ENCODE measurements at regions not wholly inside any gene's neighbourhood (a gene's known extent, or its start where the extent isn't known, plus 50 kb on each side); places are given as distances from the start of the nearest gene placed in this dataset.
"Not testable (repeated sequence)": the region's sequence is repeated elsewhere in the genome, so short reads cannot be mapped to it uniquely, and the experiment has no call there.

- Mint-ChIP-seq H3K4me3 (no peak overlapping the region), H3K27ac (no peak overlapping the region), H3K4me1 (no peaks in the 10 kb centered on the region), H3K36me3 (peaks cover 5% of the 10 kb centered on the region), H3K27me3 (ENCODE audit: low read depth in 2 of 2) (no peaks in the 10 kb centered on the region), H3K9me3 (peaks cover 17 to 30% of the 10 kb centered on the region in 2 donors)
- intact Hi-C loops (cut with micrococcal nuclease) = no loop called here
- Histone ChIP-seq H3K4me3 (ENCODE audit: low read length) (no peak overlapping the region), H3K4me1 (ENCODE audit: control insufficient read depth, insufficient read depth, low read length) (no peaks in the 10 kb centered on the region), H3K36me3 (ENCODE audit: control insufficient read depth, insufficient read depth, low read length) (no peaks in the 10 kb centered on the region), H3K27ac (ENCODE audit: low read length) (no peak overlapping the region), H3K27me3 (ENCODE audit: control insufficient read depth, insufficient read depth, low read length) (no peaks in the 10 kb centered on the region), H3K9me3 (ENCODE audit: control insufficient read depth, insufficient read depth, low read length) (no peaks in the 10 kb centered on the region)
- no peak for DNase-seq
- WGBS (ENCODE audit: insufficient coverage) = 88% methylated on average over 7 of the region's 7 CpGs
- ATAC-seq = no peak
- TF ChIP-seq, protein P1, sequence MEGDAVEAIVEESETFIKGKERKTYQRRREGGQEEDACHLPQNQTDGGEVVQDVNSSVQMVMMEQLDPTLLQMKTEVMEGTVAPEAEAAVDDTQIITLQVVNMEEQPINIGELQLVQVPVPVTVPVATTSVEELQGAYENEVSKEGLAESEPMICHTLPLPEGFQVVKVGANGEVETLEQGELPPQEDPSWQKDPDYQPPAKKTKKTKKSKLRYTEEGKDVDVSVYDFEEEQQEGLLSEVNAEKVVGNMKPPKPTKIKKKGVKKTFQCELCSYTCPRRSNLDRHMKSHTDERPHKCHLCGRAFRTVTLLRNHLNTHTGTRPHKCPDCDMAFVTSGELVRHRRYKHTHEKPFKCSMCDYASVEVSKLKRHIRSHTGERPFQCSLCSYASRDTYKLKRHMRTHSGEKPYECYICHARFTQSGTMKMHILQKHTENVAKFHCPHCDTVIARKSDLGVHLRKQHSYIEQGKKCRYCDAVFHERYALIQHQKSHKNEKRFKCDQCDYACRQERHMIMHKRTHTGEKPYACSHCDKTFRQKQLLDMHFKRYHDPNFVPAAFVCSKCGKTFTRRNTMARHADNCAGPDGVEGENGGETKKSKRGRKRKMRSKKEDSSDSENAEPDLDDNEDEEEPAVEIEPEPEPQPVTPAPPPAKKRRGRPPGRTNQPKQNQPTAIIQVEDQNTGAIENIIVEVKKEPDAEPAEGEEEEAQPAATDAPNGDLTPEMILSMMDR (IDR thresholded peaks at IDR 0.05) = no peak
Observed at GRCh38 chr10:37067576-37067975, 57.8 kb upstream of the ANKRD30A start.

GRCh38 chr10:37062296-37062695 is 63.1 kb upstream of the ANKRD30A start:
- H3K4me1 Mint-ChIP-seq; H3K27ac ChIP-seq (ENCODE audit: low read length); H3K27me3 ChIP-seq (ENCODE audit: control insufficient read depth, insufficient read depth, low read length); intact Hi-C loops (cut with micrococcal nuclease); H3K4me3 Mint-ChIP-seq; H3K27me3 Mint-ChIP-seq (ENCODE audit: low read depth in 2 of 2); H3K4me3 ChIP-seq (ENCODE audit: low read length); H3K36me3 ChIP-seq (ENCODE audit: control insufficient read depth, insufficient read depth, low read length); ATAC-seq; H3K36me3 Mint-ChIP-seq; H3K27ac Mint-ChIP-seq; H3K4me1 ChIP-seq (ENCODE audit: control insufficient read depth, insufficient read depth, low read length); H3K9me3 ChIP-seq (ENCODE audit: control insufficient read depth, insufficient read depth, low read length); DNase-seq: not testable (repeated sequence)
- WGBS (ENCODE audit: insufficient coverage) = 94% methylated on average over 15 of the region's 16 CpGs
- H3K9me3 Mint-ChIP-seq = peaks cover 7 to 18% of the 10 kb centered on the region in 2 donors

GRCh38 chr10:37057261-37057660 is 68.1 kb upstream of the ANKRD30A start:
- ATAC-seq (no peak), DNase-seq (no peak)
- TF ChIP-seq, protein P1 (IDR thresholded peaks at IDR 0.05) = no peak
- WGBS (ENCODE audit: insufficient coverage) = 40% methylated on average over 1 of the region's 1 CpG
- Histone ChIP-seq H3K27me3 (ENCODE audit: control insufficient read depth, insufficient read depth, low read length) (no peaks in the 10 kb centered on the region), H3K36me3 (ENCODE audit: control insufficient read depth, insufficient read depth, low read length) (no peaks in the 10 kb centered on the region), H3K27ac (ENCODE audit: low read length) (no peak overlapping the region), H3K4me1 (ENCODE audit: control insufficient read depth, insufficient read depth, low read length) (no peaks in the 10 kb centered on the region), H3K4me3 (ENCODE audit: low read length) (no peak overlapping the region), H3K9me3 (ENCODE audit: control insufficient read depth, insufficient read depth, low read length) (no peaks in the 10 kb centered on the region)
- H3K27me3 Mint-ChIP-seq (ENCODE audit: low read depth in 2 of 2) = no peaks in the 10 kb centered on the region
- H3K27ac Mint-ChIP-seq = no peak overlapping the region
- peaks cover 14 to 32% of the 10 kb centered on the region in 2 donors for H3K9me3 Mint-ChIP-seq
- H3K4me1 Mint-ChIP-seq = no peaks in the 10 kb centered on the region
- intact Hi-C loops (cut with micrococcal nuclease) = no loop called here
- H3K4me3 Mint-ChIP-seq = no peak overlapping the region
- peaks cover 8% of the 10 kb centered on the region for H3K36me3 Mint-ChIP-seq

DNA sequence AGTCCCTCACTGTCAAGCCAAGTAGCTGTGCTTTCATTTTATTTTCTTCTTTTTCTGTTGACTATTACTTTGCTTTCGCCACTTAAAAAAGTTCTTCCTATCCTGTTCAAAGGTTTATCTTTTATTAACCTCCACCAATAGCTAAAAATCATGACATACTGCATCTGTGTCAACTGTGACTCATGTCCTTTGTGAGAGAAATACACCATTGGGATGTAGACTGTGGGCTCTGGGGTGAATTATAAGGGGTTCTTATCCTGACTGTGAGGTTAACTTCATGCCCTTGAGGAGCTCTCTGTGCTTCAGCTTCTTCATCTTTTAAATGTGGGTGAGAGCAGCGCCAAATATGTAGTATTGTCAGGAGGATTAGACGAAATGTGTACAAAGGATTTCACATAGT is 71.9 kb upstream of the ANKRD30A start:
- Histone ChIP-seq H3K9me3 (ENCODE audit: control insufficient read depth, insufficient read depth, low read length) (peaks cover 7% of the 10 kb centered on the region), H3K27ac (ENCODE audit: low read length) (no peak overlapping the region), H3K4me3 (ENCODE audit: low read length) (no peak overlapping the region), H3K36me3 (ENCODE audit: control insufficient read depth, insufficient read depth, low read length) (no peaks in the 10 kb centered on the region), H3K27me3 (ENCODE audit: control insufficient read depth, insufficient read depth, low read length) (no peaks in the 10 kb centered on the region), H3K4me1 (ENCODE audit: control insufficient read depth, insufficient read depth, low read length) (no peaks in the 10 kb centered on the region)
- Mint-ChIP-seq H3K4me3 (no peak overlapping the region), H3K36me3 (peaks cover 11% of the 10 kb centered on the region), H3K9me3 (peaks cover 20 to 47% of the 10 kb centered on the region in 2 donors), H3K27ac (no peak overlapping the region), H3K4me1 (no peaks in the 10 kb centered on the region), H3K27me3 (ENCODE audit: low read depth in 2 of 2) (no peaks in the 10 kb centered on the region)
- DNase-seq (no peak), ATAC-seq (no peak)
- TF ChIP-seq, protein P1 (IDR thresholded peaks at IDR 0.05) = no peak
- intact Hi-C loops (cut with micrococcal nuclease) = no loop called here
- 77% methylated on average over 3 of the region's 3 CpGs for WGBS (ENCODE audit: insufficient coverage)

GRCh38 chr10:37049982-37050381 is 75.4 kb upstream of the ANKRD30A start:
- intact Hi-C loops (cut with micrococcal nuclease); H3K4me1 Mint-ChIP-seq; H3K27me3 Mint-ChIP-seq (ENCODE audit: low read depth in 2 of 2); H3K4me3 Mint-ChIP-seq; ATAC-seq; H3K27me3 ChIP-seq (ENCODE audit: control insufficient read depth, insufficient read depth, low read length); H3K9me3 ChIP-seq (ENCODE audit: control insufficient read depth, insufficient read depth, low read length); DNase-seq; H3K27ac ChIP-seq (ENCODE audit: low read length); H3K4me1 ChIP-seq (ENCODE audit: control insufficient read depth, insufficient read depth, low read length); H3K36me3 ChIP-seq (ENCODE audit: control insufficient read depth, insufficient read depth, low read length); H3K27ac Mint-ChIP-seq; H3K4me3 ChIP-seq (ENCODE audit: low read length): not testable (repeated sequence)
- peaks cover 27 to 44% of the 10 kb centered on the region in 2 donors for H3K9me3 Mint-ChIP-seq
- peaks cover 11% of the 10 kb centered on the region for H3K36me3 Mint-ChIP-seq
- 91% methylated on average over 5 of the region's 5 CpGs for WGBS (ENCODE audit: insufficient coverage)

DNA sequence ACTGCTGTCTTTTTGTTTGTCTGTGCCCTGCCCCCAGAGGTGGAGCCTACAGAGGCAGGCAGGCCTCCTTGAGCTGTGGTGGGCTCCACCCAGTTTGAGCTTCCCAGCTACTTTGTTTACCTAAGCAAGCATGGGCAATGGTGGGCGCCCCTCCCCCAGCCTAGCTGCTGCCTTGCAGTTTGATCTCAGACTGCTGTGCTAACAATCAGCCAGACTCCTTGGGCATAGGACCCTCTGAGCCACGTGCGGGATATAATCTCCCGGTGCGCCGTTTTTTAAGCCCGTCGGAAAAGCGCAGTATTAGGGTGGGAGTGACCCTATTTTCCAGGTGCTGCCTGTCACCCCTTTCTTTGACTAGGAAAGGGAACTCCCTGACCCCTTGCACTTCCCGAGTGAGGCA is 81.1 kb upstream of the ANKRD30A start:
- H3K36me3 ChIP-seq (ENCODE audit: control insufficient read depth, insufficient read depth, low read length); intact Hi-C loops (cut with micrococcal nuclease); H3K4me3 Mint-ChIP-seq; H3K36me3 Mint-ChIP-seq; H3K4me1 Mint-ChIP-seq; H3K27ac Mint-ChIP-seq; H3K4me3 ChIP-seq (ENCODE audit: low read length); DNase-seq; H3K9me3 ChIP-seq (ENCODE audit: control insufficient read depth, insufficient read depth, low read length); H3K27ac ChIP-seq (ENCODE audit: low read length); H3K27me3 ChIP-seq (ENCODE audit: control insufficient read depth, insufficient read depth, low read length); ATAC-seq; H3K27me3 Mint-ChIP-seq (ENCODE audit: low read depth in 2 of 2); H3K4me1 ChIP-seq (ENCODE audit: control insufficient read depth, insufficient read depth, low read length): not testable (repeated sequence)
- H3K9me3 Mint-ChIP-seq = peaks cover 12 to 26% of the 10 kb centered on the region in 2 donors
- WGBS (ENCODE audit: insufficient coverage) = 96% methylated on average over 10 of the region's 10 CpGs

Data from natural killer cell (primary cell).